Brain pericyte (primary cell): ENCODE measurements at regions not wholly inside any gene's neighbourhood (a gene's known extent, or its start where the extent isn't known, plus 50 kb on each side); places are given as distances from the start of the nearest gene placed in this dataset.
"Not testable (repeated sequence)": the region's sequence is repeated elsewhere in the genome, so short reads cannot be mapped to it uniquely, and the experiment has no call there.

Experiments used
- DNase-seq: peaks from one replicate; pipeline ENCODE4 v3.0.0-alpha.2; 2012; ENCODE audit warnings: low read depth, low spot score

- no peak for DNase-seq
These were observed 86.7 kb upstream of the XYLT1 start for GRCh38 chr16:17557480-17557879.

GRCh38 chr16:17556276-17557052 is 85.7 kb upstream of the XYLT1 start:
- DNase-seq: no peak

- no peak for DNase-seq
These were observed 84.4 kb upstream of the XYLT1 start for GRCh38 chr16:17555176-17555575.

- no peak for DNase-seq
These were observed 81.6 kb upstream of the XYLT1 start for GRCh38 chr16:17552351-17552750.

GRCh38 chr16:17551682-17552081 is 80.9 kb upstream of the XYLT1 start:
- DNase-seq: not testable (repeated sequence)

GRCh38 chr16:17548825-17549224 is 78.1 kb upstream of the XYLT1 start:
- no peak for DNase-seq

GRCh38 chr16:17544785-17545184 is 74.0 kb upstream of the XYLT1 start:
- DNase-seq: no peak

- no peak for DNase-seq
These were observed 73.5 kb upstream of the XYLT1 start for GRCh38 chr16:17544304-17544703.

GRCh38 chr16:17543073-17543472 is 72.3 kb upstream of the XYLT1 start:
- no peak for DNase-seq

GRCh38 chr16:17541324-17541723 is 70.6 kb upstream of the XYLT1 start:
- no peak for DNase-seq

GRCh38 chr16:17538927-17539326 is 68.2 kb upstream of the XYLT1 start:
- DNase-seq: no peak

- no peak for DNase-seq
These were observed 61.7 kb upstream of the XYLT1 start for GRCh38 chr16:17532338-17532995.

- no peak for DNase-seq
These were observed 59.4 kb upstream of the XYLT1 start for GRCh38 chr16:17529982-17530760.

GRCh38 chr16:17526956-17527937 is 56.5 kb upstream of the XYLT1 start:
- no peak for DNase-seq

GRCh38 chr16:17524656-17525055 is 53.9 kb upstream of the XYLT1 start:
- no peak for DNase-seq

GRCh38 chr16:17520561-17520960 is 49.8 kb upstream of the XYLT1 start:
- no peak for DNase-seq
